GM12878 (cell line): ENCODE measurements at regions not wholly inside any gene's neighbourhood (a gene's known extent, or its start where the extent isn't known, plus 50 kb on each side); places are given as distances from the start of the nearest gene placed in this dataset.

Experiments used
- ATAC-seq: fragments of 200-7000 bp; cut with Tn5 transposase; 3 replicates; pipeline ENCODE4 v1.9.1; 2020; ENCODE audit warnings: mild to moderate bottlenecking, moderate library complexity
- BruUV-seq: library from RNA; stranded (reverse); fragments of 400-500 nt; replicated peaks from 2 replicates; lab custom pipeline; 2021; lab: Mats Ljungman, UMichigan
- CTCF ChIA-PET: fragments of 300-600 bp; sonication (Branson Sonifier 250); formaldehyde crosslinking; extraction: SDS; loops from one replicate; lab custom pipeline; 2021; ENCODE audit warnings: inconsistent platforms; lab: Yijun Ruan, JAX
- POLR2A ChIA-PET: fragments of 350-600 bp; formaldehyde crosslinking; extraction: SDS; loops from one replicate; lab custom pipeline; 2021; ENCODE audit warnings: inconsistent platforms; lab: Charles Lee
- RAD21 ChIA-PET: fragments of 300-600 bp; sonication (Branson Sonifier 250); formaldehyde crosslinking; loops from one replicate; lab custom pipeline; 2023; ENCODE audit warnings: antibody characterized with exemption; ENCODE audit not compliant: unreplicated experiment; lab: Charles Lee
- SMC1A ChIA-PET: fragments of 300-600 bp; sonication (Branson Sonifier 250); formaldehyde crosslinking; loops from one replicate; lab custom pipeline; 2023; ENCODE audit not compliant: unreplicated experiment, uncharacterized antibody; lab: Charles Lee
- DNase-seq: peaks from one replicate; pipeline ENCODE4 v3.0.0-alpha.2; 2011; ENCODE audit warnings: low read depth, low spot score
- FAIRE-seq: peaks from 3 replicates; lab custom pipeline; 2011; peaks lifted over from hg19 to GRCh38; lab: Jason Lieb, UNC
- H2AFZ ChIP-seq: 2 replicates; pipeline ENCODE4 v1.6.0; 2011; ENCODE audit warnings: low read depth, low read length, control low read depth; ENCODE audit not compliant: control insufficient read depth
- H3K27ac ChIP-seq: 2 replicates; pipeline ENCODE4 v1.5.1; 2011; ENCODE audit warnings: control low read depth; ENCODE audit not compliant: control insufficient read depth, insufficient read depth
- H3K27me3 ChIP-seq, 2 experiments: replicated peaks in 1 of 2; 2 replicates each; pipeline versions ENCODE4 v1.6.0 to v1.6.1; 2011; ENCODE audit warnings: low read length in 1 of 2; ENCODE audit not compliant: control insufficient read depth in 2 of 2, insufficient read depth in 2 of 2
- H3K36me3 ChIP-seq, 2 experiments: 2 replicates each; pipeline ENCODE4 v1.5.1; 2011; ENCODE audit warnings: low read length in 1 of 2; ENCODE audit not compliant: control insufficient read depth in 2 of 2, insufficient read depth in 2 of 2
- H3K4me1 ChIP-seq: 2 replicates; pipeline ENCODE4 v1.6.1; 2011; ENCODE audit warnings: mild to moderate bottlenecking, low read length, moderate library complexity, mixed read lengths; ENCODE audit not compliant: control insufficient read depth, insufficient read depth
- H3K4me2 ChIP-seq: 2 replicates; pipeline ENCODE4 v1.6.0; 2011; ENCODE audit warnings: control low read depth; ENCODE audit not compliant: control insufficient read depth, insufficient read depth
- H3K4me3 ChIP-seq: fragments of 200-600 bp; sonication (generic); 2 replicates; pipeline ENCODE4 v1.5.1; 2016
- H3K79me2 ChIP-seq: 2 replicates; pipeline ENCODE4 v1.6.0; 2011; ENCODE audit warnings: low read length; ENCODE audit not compliant: control insufficient read depth, insufficient read depth
- H3K9ac ChIP-seq: 2 replicates; pipeline ENCODE4 v1.8.0; 2011; ENCODE audit warnings: low read length, control low read depth, mixed read lengths; ENCODE audit not compliant: control insufficient read depth, insufficient read depth
- H3K9me3 ChIP-seq: replicated peaks from 3 replicates; pipeline ENCODE4 v1.5.1; 2011; ENCODE audit warnings: mild to moderate bottlenecking, low read length; ENCODE audit not compliant: control insufficient read depth, insufficient read depth
- H4K20me1 ChIP-seq: 2 replicates; pipeline ENCODE4 v1.6.0; 2011; ENCODE audit not compliant: control insufficient read depth, insufficient read depth
- CHD2 ChIP-seq: IDR thresholded peaks from 2 replicates; pipeline ENCODE4 v1.6.1; 2011; ENCODE audit warnings: low read depth, low read length, improper control_type of control experiment, borderline replicate concordance
- CREB1 ChIP-seq: IDR thresholded peaks from 2 replicates; pipeline ENCODE4 v1.6.1; 2012; ENCODE audit warnings: low read depth, mild to moderate bottlenecking, inconsistent platforms
- EED ChIP-seq: sonication (generic); IDR thresholded peaks from 2 replicates; pipeline ENCODE4 v1.6.1; 2016; ENCODE audit warnings: antibody characterized with exemption, low read depth
- LARP7 ChIP-seq: fragments of 450-650 bp; IDR thresholded peaks from 2 replicates; pipeline ENCODE4 v1.6.1; 2017; ENCODE audit warnings: mild to moderate bottlenecking
- PAX5 ChIP-seq: IDR thresholded peaks from 2 replicates; pipeline ENCODE4 v1.6.1; 2011; ENCODE audit warnings: low read depth, low read length, borderline replicate concordance
- PKNOX1 ChIP-seq: fragments of 450-650 bp; IDR thresholded peaks from 2 replicates; pipeline ENCODE4 v1.6.1; 2016; ENCODE audit warnings: mild to moderate bottlenecking
- SUZ12 ChIP-seq: fragments of 200-600 bp; sonication (generic); IDR thresholded peaks from one replicate; pipeline ENCODE4 v1.6.1; 2018; ENCODE audit warnings: antibody characterized with exemption, mild to moderate bottlenecking; ENCODE audit not compliant: unreplicated experiment
- USF1 ChIP-seq: IDR thresholded peaks from 2 replicates; pipeline ENCODE4 v1.6.1; 2011; ENCODE audit warnings: borderline replicate concordance, low read depth, mild to moderate bottlenecking, moderate library complexity, mixed read lengths, low read length; ENCODE audit not compliant: insufficient read depth; ENCODE audit errors: extremely low read length
- ZBTB33 ChIP-seq: fragments of 450-650 bp; IDR thresholded peaks from 2 replicates; pipeline ENCODE4 v1.6.1; 2017; ENCODE audit warnings: mild to moderate bottlenecking
- in situ Hi-C: fragments of 300-500 bp; cut with MboI; formaldehyde crosslinking; loops from 9 replicates; pipeline ENCODE4 v1.14.3; 2018; ENCODE audit warnings: mixed read lengths
- intact Hi-C: fragments of 100-400 bp; cut with micrococcal nuclease; formaldehyde crosslinking; loops from one replicate; pipeline ENCODE4 v1.14.2; 2022; ENCODE audit not compliant: unreplicated experiment

- TF ChIP-seq USF1 (no peak), CHD2 (no peak)
- TF ChIP-seq, all 136 proteins: peak for 0
Observed at GRCh38 chr6:113363048-113363798, 493.9 kb upstream of the MARCKS start (continued).

GRCh38 chr6:113363866-113364265, 493.3 kb upstream of the MARCKS start:
- FAIRE-seq (no peak), DNase-seq (no peak), ATAC-seq (no peak)
- Histone ChIP-seq H3K9ac (no peak overlapping the region), H3K4me3 (no peak overlapping the region), H3K79me2 (no peaks in the 10 kb centered on the region), H3K36me3 (no peaks in the 10 kb centered on the region), H3K4me1 (no peaks in the 10 kb centered on the region), H3K4me2 (no peak overlapping the region), H2AFZ (no peak overlapping the region), H4K20me1 (no peaks in the 10 kb centered on the region), H3K27me3 (no peaks in the 10 kb centered on the region), H3K27ac (no peak overlapping the region), H3K9me3 (no peaks in the 10 kb centered on the region)
- ChIA-PET RAD21 (no interaction called here), SMC1A (interaction anchor here (0.9 kb wide), 1 partner anchor 129 kb away, joined by 3 read pairs; no protein-coding TSS in a partner anchor), CTCF (no interaction called here), POLR2A (interaction anchor here (0.6 kb wide), 1 partner anchor 348 kb away, joined by 3 read pairs; no protein-coding TSS in a partner anchor)
- no peak for TF ChIP-seq PKNOX1
- no peak for TF ChIP-seq ZBTB33
- TF ChIP-seq EED: no peak
- TF ChIP-seq CHD2: no peak
- no peak for TF ChIP-seq CREB1
- no peak for TF ChIP-seq LARP7
- no peak for TF ChIP-seq PAX5
- no peak for TF ChIP-seq SUZ12
- no TSS peak for BruUV-seq
- in situ Hi-C loops: no loop called here
- intact Hi-C loops: loop anchor here (5.0 kb wide), 1 partner anchor 268 kb away; no protein-coding TSS in a partner anchor
